NK-92 treated with Interleukin-12 subunit alpha and Interleukin-12 subunit beta, amount 100 ng/mL, for 24 hours (cell line): ENCODE measurements at regions not wholly inside any gene's neighbourhood (a gene's known extent, or its start where the extent isn't known, plus 50 kb on each side); places are given as distances from the start of the nearest gene placed in this dataset.
"Not testable (repeated sequence)": the region's sequence is repeated elsewhere in the genome, so short reads cannot be mapped to it uniquely, and the experiment has no call there.

ENCODE experiments used
- DNase-seq: peaks from one replicate; lab custom pipeline; 2025; lab: John Stamatoyannopoulos, UW

DNA sequence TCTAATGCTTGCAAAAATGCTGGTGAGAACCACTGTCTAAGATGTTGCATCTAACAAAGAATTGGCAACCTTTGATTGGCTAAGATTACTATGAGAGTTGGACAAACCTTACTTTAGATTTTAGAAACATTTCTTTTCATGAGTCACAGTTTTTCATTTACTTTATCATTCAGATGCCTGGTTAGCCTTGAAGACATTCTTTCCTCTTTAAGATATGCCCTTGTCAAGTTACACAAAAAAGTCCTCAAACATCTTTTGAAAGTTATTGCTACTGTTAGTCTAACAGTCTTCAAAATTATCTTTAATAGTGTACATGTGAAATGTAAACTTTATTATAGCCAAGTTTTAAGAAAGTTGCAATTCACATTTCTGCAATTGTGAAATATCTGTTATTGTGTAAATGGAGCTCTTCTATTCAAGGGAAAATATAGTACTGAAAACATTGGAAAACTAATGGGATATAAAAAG is 276.3 kb downstream of the RND3 start:
- DNase-seq = no peak

DNA sequence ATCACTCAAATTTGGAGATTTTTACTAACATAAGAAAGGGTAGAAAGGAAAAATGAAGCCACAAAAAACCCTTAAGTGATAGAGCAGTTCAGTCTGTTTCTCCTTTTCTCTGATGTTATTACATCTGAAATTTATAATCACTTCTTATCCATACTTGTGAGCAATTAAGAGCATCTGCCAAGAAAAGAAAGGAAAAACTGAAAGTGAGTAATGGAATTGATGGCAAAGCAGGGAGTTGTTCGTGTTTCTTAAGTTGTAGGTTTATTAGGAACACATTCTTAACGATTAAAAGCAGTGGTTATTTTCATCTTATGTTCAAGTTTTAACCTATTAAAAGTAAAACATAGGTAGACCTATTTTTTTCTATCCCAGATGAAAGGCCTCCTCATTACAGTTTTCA is 277.7 kb downstream of the RND3 start:
- DNase-seq = no peak

DNA sequence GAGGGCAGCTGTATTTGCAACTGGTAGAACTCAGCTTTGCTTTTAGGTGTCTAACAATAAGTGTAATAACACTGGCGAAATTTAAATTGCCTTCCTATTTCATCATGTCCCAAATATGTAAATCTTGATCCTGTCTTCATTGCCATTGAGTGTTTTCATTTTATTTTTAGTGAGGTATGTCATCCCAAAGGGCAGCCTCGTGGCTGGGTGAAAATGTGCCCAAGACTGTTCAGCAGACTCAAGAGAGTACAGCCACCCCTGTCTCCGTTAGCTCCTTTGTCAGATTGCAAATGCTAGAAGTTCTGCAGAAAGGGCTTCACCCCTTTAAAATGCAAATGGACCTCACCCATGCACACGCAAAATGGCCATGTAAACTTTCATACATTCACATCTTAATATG is 278.8 kb downstream of the RND3 start:
- DNase-seq = no peak

DNA sequence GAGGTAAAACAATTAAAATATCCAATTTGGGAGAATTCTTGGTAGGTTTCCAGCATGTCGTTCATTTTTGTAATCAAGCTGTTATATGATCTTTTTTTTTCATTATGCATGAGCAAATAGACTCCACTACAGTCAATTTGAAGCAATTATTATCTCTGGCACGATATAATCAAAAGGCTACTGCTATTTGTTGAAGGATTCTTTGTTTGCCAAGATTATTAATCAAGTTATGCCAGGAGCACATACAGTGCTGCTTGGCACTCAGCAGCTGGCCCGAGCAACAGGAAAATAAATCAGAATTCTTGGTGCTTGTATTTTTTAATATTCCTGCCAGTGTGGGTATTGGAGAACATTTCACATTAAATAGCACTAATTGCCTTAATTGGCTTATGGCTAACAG is 279.5 kb downstream of the RND3 start:
- DNase-seq = no peak

DNA sequence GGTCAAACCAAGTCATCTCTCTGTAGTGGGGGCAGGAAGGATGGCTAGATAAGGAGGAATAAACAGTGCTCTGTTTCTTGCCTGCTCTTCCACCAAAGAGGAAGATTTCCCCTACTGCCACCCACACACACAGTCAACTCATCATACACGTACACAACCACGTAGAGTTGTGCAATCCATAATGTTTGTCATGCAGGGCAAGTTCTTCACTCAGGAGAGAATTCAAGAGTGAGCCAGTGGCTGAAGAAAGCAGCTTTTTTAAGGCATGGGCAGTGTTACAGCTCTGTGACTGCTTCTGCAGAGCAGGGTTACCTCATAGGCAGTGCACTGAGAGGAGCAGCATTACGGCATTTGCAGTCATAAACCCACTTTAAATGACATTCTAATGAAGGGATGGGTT is 283.0 kb downstream of the RND3 start:
- peak; percentile 1 for DNase-seq

DNA sequence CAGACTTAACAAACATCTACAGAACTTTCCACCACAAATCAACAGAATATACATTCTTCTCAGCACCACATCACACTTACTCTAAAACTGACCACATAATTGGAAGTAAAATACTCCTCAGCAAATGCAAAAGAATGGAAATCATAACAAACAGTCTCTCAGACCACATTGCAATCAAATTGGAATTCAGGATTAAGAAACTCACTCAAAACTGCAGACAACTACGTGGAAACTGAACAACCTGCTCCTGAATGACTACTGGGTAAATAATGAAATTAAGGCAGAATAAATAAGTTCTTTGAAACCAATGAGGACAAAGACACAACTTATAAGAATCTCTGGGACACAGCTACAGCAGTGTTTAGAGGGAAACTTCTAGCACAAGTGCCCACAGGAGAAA is 292.7 kb downstream of the RND3 start:
- DNase-seq = not testable (repeated sequence)

DNA sequence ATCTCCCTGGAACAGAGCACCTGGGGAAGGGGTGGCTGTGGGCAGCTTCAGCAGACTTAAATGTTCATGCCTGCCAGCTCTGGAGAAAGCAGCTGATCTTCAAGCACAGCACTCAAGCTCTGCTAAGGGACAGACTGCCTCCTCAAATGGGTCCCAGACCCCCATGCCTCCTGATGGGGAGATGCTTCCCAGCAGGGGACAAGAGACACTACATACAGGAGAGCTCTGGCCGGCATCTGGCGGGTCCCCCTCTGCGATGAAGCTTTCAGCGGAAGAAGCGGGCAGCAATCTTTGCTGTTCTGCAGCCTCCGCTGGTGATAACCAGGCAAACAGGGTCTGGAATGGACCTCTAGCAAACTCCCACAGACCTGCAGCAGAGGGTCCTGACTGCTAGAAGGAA is 294.8 kb downstream of the RND3 start:
- DNase-seq = no peak

DNA sequence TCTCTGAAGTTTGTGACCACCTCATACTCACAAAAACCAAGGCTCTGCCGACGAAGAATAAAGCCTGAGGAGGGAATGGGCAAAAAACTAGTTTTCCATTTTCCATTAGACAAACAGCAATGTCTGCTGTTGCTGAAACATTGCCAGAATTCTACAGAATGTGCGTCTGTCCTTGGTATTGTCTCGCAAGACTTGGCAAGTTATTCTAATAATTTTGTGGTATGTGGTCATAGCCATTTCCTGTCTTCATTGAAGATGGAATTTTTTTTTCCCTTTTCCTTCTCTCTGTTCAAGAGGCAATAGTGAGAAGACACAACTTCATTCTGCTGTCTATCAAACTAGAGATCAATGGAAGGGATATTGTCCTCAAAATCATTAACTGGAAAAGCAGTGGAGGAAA is 296.1 kb downstream of the RND3 start:
- DNase-seq = no peak

DNA sequence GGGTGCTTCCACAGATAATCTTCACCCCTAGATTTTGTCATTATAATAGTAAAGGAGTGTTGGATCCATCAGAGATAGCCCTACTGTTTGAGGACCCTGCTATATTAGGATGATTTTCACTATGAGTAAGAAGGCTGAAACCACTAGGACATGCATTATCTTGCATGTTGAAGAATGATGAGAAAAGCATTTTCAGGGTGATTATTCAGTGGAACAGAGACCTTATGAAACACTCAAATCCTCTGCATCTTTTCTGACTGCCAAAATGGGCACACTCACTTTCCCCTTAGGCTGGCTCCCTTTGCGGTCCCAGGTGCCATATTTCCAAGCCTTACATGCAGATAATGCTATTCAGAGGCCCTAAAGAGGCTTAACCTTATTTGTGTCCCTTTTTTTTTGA is 296.9 kb downstream of the RND3 start:
- no peak for DNase-seq

DNA sequence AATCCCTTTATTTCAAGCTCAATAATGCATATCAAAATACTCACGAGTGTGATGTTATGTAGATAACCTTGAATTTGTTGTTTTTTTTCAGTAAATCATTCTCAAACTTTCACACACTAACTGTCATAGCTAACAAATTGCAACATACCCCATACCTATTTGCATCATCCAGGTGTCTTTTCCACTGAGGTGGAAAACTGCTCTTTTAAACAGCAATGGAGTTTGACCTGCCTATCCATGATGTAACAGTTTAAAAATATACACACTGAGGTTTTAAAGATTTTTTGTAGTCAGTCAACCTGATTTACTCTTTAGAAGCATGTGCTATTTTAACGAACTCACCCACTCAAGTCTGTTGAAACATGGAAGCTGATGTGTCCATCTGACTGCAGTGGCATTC is 298.7 kb downstream of the RND3 start:
- DNase-seq = no peak

DNA sequence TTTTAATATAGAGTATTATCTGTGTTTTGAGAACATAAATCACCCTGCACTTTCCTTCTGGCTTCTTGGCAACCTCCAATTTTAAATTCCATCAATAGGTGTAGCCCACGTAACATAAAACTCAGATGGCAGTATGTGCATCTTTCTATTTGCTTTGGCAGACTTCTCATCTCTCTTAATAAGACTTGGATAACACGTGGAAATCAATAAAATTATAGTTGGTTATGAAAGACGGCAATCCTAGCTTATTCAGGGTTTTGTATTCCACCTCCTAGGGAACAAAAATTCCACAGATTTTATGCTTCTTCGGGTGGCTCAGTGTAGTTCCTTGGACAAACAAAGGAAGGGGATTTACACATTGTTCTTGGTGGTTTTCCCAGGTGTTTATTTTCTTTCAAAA is 299.3 kb downstream of the RND3 start:
- DNase-seq = no peak

DNA sequence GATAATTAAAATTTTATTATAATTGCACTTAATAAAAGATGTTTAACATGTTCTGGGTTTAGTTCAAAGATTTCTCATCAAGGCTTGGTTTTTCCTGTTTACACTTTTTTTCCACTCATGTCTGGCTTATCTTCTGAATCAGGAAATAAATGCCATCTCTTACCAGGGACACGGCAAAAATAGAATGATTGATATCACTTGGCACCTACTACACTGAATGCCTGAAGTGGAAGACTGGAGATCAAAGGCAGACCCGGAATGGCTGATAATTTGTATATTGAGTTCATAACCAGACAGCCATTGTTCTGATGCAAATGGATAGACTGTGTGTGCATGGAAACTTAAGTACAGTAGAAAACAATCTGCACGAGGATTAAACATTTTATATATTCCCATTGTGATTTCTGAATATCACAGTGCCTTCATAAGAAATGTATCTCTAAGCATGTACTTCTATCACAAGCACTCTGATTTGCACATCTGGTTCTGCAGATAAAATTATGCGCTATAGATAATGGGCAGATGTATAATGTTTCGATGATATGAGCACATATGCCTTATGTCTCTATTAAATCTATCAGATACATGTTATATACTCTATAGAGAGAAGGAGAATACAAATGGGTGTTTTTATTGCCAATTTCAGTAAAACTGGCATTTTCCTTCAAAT is 304.8 kb downstream of the RND3 start:
- no peak for DNase-seq

DNA sequence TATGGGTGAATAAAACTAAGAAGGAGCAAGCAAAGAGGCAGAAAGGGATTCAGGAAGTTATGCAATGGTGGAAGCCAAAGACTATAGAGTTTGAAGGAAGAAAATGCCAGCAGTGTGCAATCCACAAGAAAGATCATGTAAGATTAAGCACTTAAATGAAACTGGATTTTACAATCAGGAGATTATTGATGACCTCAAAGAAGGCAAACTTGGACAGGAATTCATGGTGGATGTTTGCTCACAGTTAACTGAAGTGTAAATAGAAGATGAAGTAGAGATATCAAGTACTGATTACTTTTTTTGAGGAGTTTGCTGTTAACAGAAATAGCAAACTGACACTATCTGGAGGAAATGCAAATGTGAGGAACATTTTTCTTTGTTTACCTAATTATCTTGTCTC is 308.9 kb downstream of the RND3 start:
- DNase-seq = no peak

DNA sequence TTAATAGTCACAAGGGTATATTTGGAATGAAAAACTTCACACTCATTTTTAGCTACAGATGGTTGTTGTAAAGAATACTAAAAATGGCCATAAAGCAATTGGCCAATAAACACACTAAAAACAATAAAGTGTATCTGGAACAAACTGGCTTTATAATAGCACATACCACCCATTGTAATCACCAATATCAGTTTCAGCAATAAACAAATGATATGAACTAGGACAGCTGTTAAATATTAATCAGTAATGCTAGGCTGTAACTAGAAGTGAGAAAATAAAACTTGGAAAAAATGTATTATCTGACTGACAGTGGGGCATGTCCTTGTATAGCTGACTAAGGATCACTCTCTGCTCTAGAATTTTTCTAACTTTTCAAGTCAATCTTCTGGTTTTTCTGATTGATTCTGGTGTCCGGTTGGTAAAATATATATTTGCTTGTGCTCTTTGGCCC is 312.5 kb downstream of the RND3 start:
- DNase-seq = no peak

DNA sequence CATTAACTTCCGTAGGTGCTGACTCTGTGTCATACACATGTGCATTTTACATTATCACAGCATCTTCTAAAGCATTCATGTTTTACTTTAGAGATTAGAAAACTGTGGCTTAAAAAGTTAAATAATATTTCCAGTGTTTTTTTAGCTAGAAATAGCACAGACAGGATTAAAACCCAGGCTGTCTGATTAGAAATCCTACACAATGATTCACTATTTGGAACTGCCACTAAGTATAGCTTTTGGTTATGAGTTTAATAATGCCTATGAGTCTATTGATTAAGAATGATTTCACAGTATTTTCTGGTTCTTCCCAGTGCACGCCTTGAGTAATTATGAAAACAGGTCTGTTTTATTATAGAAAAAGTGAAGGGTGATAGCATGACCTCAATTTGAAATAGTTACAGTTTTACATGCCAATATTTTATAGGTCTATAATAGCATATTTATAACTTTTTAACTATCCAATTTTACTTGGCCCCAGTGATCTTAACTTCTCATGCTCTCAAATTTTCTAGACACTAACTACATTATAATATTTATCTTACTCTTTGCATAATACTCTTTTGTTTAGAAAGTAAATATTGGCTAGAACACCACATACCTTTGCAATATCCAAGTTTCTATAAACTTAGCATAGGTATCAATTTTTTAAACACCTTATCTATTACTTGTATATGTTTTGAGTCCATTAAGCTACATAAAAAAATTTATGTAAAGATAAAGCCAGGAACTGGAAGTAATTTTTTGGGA is 313.2 kb downstream of the RND3 start:
- no peak for DNase-seq

DNA sequence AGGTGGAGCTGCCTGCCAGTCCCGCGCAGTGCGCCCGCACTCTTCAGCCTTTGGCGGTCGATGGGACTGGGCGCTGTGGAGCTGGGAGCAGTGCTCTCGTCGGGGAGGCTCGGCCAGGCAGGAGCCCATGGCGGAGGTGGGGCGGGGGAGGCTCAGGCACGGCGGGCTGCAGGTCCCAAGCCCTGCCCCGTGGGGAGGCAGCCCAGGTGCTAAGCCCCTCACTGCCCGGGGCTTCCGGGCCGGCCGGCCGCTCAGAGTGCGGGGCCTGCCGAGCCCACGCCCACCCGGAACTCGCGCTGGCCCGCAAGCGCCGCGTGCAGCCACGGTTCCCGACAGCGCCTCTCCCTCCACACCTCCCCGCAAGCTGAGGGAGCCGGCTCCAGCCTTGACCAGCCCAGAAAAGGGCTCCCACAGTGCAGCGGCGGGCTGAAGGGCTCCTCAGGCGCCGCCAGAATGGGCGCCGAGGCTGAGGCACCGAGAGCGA is 316.4 kb downstream of the RND3 start:
- no peak for DNase-seq

DNA sequence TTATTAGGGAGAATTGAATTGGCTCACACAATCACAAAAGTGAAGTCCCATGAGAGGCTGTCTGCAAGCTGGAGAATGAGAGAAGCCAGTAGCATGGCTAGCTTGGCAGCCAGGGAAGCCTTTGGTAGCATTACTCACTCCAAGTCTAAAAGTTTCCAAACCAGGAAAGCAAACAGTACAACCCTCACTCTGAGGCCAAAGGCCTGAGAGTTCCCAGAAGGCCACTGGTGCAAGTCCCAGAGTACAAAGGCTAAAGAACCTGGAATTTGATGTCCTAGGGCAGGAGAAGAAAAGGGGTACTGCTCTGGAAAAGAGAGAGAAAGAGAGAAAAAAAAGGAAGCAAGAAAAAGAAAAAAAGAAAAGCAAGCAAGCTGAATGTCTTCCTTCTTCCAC is 318.2 kb downstream of the RND3 start:
- no peak for DNase-seq

DNA sequence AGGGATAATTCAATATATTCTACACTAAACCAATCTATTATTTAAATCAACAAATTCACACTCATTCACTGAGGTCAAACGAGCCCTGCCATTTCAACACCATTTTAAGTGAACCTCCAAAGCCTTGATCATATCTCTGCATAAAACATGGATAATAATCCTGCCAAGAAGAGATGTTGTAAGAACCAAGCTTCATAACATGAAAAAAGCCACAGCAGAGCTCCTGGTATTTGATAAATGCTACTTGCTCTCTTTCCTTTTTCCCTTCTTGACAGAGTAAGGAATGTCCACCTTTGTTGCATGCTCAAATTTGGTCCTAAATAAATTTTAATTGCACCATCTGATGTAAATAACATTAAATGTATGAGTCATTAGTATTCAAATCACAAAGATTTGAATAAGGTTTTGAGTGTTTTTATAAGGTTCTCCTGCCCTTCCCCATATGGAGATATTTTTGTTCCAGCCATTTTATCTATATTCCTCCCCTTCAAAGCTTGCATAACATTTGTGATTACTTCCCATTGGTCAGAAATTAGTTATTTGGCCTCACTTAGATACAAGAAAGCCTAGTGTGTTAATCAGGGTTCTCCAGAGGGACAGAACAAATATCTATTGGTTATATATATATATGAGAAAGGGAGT is 318.8 kb downstream of the RND3 start:
- DNase-seq = no peak

DNA sequence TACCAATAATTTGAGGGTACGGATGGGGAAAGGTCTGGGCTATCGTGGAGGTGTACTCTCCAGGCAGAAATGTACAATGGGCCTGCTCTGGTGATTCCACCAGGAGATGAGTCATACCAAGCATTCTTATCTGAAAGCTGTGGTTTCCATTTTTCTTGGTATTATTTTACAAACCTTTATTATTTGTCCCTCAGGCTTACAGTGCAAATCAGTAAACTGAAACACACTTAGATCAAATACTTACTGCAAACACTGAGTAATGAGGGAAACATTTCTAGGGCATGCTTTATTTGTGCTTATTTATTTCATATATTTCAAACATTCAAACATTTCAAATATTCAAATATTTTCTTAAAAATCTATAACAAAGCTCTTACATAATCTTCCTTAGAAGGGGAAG is 319.8 kb downstream of the RND3 start:
- no peak for DNase-seq

DNA sequence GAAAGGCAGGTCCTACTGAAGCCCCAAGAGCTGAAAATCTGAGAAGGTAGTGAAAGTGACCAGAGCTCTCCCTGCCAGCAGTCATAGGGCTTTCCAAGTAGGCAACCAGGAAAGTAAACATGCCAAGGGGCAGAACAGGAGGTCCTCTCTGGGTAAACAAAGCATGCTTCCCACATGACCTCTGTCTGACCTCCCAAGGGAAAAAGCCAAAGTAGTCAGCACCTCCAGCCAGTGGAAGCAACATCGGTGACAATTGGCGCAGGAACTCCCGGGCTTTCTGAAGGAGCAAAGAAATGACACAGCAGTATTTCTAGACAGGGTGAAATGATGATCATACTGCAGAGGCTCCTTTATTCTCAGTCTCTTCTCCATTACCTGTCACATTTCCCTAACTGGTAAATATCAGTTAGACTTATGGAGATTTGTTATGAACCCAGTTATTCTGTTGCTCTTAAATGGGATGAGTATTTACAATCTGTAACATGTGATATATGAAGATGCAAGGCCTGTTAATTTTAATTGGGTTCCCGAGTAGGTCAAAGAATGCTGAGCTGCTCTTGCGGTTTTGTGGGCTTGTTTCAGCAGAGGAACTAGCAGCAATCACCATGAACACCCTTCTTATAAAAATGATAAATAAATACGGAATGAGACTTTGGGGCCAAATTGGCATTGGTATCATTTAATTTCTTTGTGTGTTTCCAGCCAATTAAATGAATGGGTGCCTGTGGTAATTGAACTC is 321.0 kb downstream of the RND3 start:
- no peak for DNase-seq

DNA sequence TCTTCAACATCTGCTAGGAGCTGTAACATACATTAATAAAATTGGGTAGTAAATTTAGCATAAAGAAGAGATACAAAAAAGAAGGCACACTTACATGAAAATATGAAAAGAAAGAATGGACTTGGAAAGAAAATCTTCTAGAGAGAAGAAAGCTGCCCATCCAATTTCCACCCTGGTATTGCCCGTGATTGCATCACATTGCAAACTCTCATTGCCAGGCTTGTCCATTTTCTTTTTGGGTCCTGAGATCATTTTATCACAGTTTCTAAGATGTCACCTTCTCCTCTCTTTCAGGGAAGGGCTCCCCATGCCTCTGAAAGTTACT is 321.5 kb downstream of the RND3 start:
- DNase-seq = no peak

DNA sequence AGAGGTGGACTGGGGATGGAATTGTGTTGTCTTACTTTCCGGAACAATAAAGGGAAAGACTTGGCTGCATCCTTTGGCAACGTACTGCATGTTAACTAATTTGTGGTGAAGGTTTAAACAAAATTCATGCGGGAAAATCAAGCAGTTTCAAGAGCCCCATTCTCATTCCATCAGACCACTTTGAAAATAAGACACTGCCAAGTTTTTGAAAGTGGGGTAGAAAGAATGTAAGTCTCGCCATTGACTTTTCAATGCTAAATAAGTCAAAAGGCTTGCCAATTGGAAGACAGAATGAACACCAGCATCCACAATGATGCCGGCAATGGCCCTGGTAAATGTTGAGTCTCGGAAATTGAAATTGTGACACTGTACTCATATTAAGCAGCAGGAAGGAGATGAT is 322.0 kb downstream of the RND3 start:
- DNase-seq = no peak
